ENCODE measurements at regions not wholly inside any gene's neighbourhood (a gene's known extent, or its start where the extent isn't known, plus 50 kb on each side); places are given as distances from the start of the nearest gene placed in this dataset.

GRCh38 chr3:64382153-64382552, 156.9 kb upstream of the PRICKLE2 start:
- no peaks in the 10 kb centered on the region for H3K36me3 ChIP-seq (ENCODE audit: insufficient read depth, low read length, poor library complexity, severe bottlenecking)
- H3K27me3 ChIP-seq (replicated peaks; ENCODE audit: insufficient read depth, low read depth, low read length, poor library complexity) = no peaks in the 10 kb centered on the region
- no peak for TF ChIP-seq CTCF (conservative IDR thresholded peaks at IDR 0.05; ENCODE audit: low read depth, low read length)
- TF ChIP-seq EZH2 (IDR thresholded peaks at IDR 0.05; ENCODE audit: borderline replicate concordance, low read depth, low read length, poor library complexity, severe bottlenecking) = no peak
- no peak overlapping the region for H3K4me3 ChIP-seq (ENCODE audit: low read depth, low read length, poor library complexity, severe bottlenecking)
- no peak overlapping the region for H3K27ac ChIP-seq (ENCODE audit: low read depth, low read length, poor library complexity, severe bottlenecking)
- CTCF ChIA-PET = no interaction called here
- POLR2A ChIA-PET (ENCODE audit: low non-redundant PET) = no interaction called here
- no peaks in the 10 kb centered on the region for H3K4me1 ChIP-seq (ENCODE audit: insufficient read depth, low read length, poor library complexity, severe bottlenecking)
- no peaks in the 10 kb centered on the region for H3K9me3 ChIP-seq (ENCODE audit: low read depth, low read length, poor library complexity, severe bottlenecking)
- intact Hi-C loops (cut with micrococcal nuclease; ENCODE audit: unreplicated experiment) = no loop called here
- DNase-seq (ENCODE audit: low spot score) = no peak
- no TSS peak for BruUV-seq (replicated peaks)

- no peaks in the 10 kb centered on the region for H3K36me3 ChIP-seq (ENCODE audit: insufficient read depth, low read length, poor library complexity, severe bottlenecking)
- intact Hi-C loops (cut with micrococcal nuclease; ENCODE audit: unreplicated experiment) = no loop called here
- no peak overlapping the region for H3K4me3 ChIP-seq (ENCODE audit: low read depth, low read length, poor library complexity, severe bottlenecking)
- DNase-seq (ENCODE audit: low spot score) = no peak
- H3K9me3 ChIP-seq (ENCODE audit: low read depth, low read length, poor library complexity, severe bottlenecking) = no peaks in the 10 kb centered on the region
- no peak overlapping the region for H3K27ac ChIP-seq (ENCODE audit: low read depth, low read length, poor library complexity, severe bottlenecking)
- ChIA-PET POLR2A (ENCODE audit: low non-redundant PET) (no interaction called here), CTCF (no interaction called here)
- TF ChIP-seq EZH2 (IDR thresholded peaks at IDR 0.05; ENCODE audit: borderline replicate concordance, low read depth, low read length, poor library complexity, severe bottlenecking) (no peak), CTCF (conservative IDR thresholded peaks at IDR 0.05; ENCODE audit: low read depth, low read length) (no peak)
- no peaks in the 10 kb centered on the region for H3K4me1 ChIP-seq (ENCODE audit: insufficient read depth, low read length, poor library complexity, severe bottlenecking)
- BruUV-seq (replicated peaks) = no TSS peak
- no peaks in the 10 kb centered on the region for H3K27me3 ChIP-seq (replicated peaks; ENCODE audit: insufficient read depth, low read depth, low read length, poor library complexity)
These were observed 156.1 kb upstream of the PRICKLE2 start for GRCh38 chr3:64381367-64381766.

GRCh38 chr3:64380546-64380945, 155.3 kb upstream of the PRICKLE2 start:
- no peaks in the 10 kb centered on the region for H3K27me3 ChIP-seq (replicated peaks; ENCODE audit: insufficient read depth, low read depth, low read length, poor library complexity)
- no peak for TF ChIP-seq CTCF (conservative IDR thresholded peaks at IDR 0.05; ENCODE audit: low read depth, low read length)
- TF ChIP-seq EZH2 (IDR thresholded peaks at IDR 0.05; ENCODE audit: borderline replicate concordance, low read depth, low read length, poor library complexity, severe bottlenecking) = no peak
- no TSS peak for BruUV-seq (replicated peaks)
- H3K36me3 ChIP-seq (ENCODE audit: insufficient read depth, low read length, poor library complexity, severe bottlenecking) = no peaks in the 10 kb centered on the region
- DNase-seq (ENCODE audit: low spot score) = no peak
- H3K27ac ChIP-seq (ENCODE audit: low read depth, low read length, poor library complexity, severe bottlenecking) = no peak overlapping the region
- ChIA-PET CTCF (no interaction called here), POLR2A (ENCODE audit: low non-redundant PET) (no interaction called here)
- intact Hi-C loops (cut with micrococcal nuclease; ENCODE audit: unreplicated experiment) = no loop called here
- no peaks in the 10 kb centered on the region for H3K4me1 ChIP-seq (ENCODE audit: insufficient read depth, low read length, poor library complexity, severe bottlenecking)
- H3K4me3 ChIP-seq (ENCODE audit: low read depth, low read length, poor library complexity, severe bottlenecking) = no peak overlapping the region
- peaks cover 5% of the 10 kb centered on the region for H3K9me3 ChIP-seq (ENCODE audit: low read depth, low read length, poor library complexity, severe bottlenecking)

Data from A673 (cell line).